Fibroblast of lung (primary cell): ENCODE measurements at regions not wholly inside any gene's neighbourhood (a gene's known extent, or its start where the extent isn't known, plus 50 kb on each side); places are given as distances from the start of the nearest gene placed in this dataset.

Experiments used
- DNase-seq, 2 donors: peaks; one replicate each; pipeline versions ENCODE4 v3.0.0 to v3.0.0-alpha.2; 2010; ENCODE audit warnings: low read depth in 2 of 2
- H2AFZ ChIP-seq: 2 replicates; pipeline ENCODE4 v1.5.1; 2012; ENCODE audit warnings: low read length, control low read depth, inconsistent platforms
- H3K27ac ChIP-seq: 2 replicates; pipeline ENCODE4 v1.5.1; 2011; ENCODE audit warnings: low read length, control low read depth; ENCODE audit not compliant: insufficient read depth
- H3K27me3 ChIP-seq: 2 replicates; pipeline ENCODE4 v1.5.1; 2011; ENCODE audit warnings: mild to moderate bottlenecking, low read length; ENCODE audit not compliant: control insufficient read depth, insufficient read depth
- H3K36me3 ChIP-seq: 2 replicates; pipeline ENCODE4 v1.5.1; 2011; ENCODE audit warnings: low read length; ENCODE audit not compliant: control insufficient read depth, insufficient read depth
- H3K4me1 ChIP-seq: 2 replicates; pipeline ENCODE4 v1.5.1; 2011; ENCODE audit warnings: low read length; ENCODE audit not compliant: control insufficient read depth, insufficient read depth; ENCODE audit errors: extremely low read depth
- H3K4me2 ChIP-seq: 2 replicates; pipeline ENCODE4 v1.5.1; 2011; ENCODE audit warnings: low read length, control low read depth; ENCODE audit not compliant: insufficient read depth; ENCODE audit errors: extremely low read depth
- H3K4me3 ChIP-seq, 4 experiments: fragments of 200-600 bp in 1 of 4; sonication (generic) in 1 of 4; replicated peaks in 1 of 4; 2 replicates each; pipeline ENCODE4 v1.5.1; 2011 to 2016; ENCODE audit warnings: low read length in 4 of 4, low read depth in 3 of 4, mild to moderate bottlenecking in 3 of 4, control low read depth in 2 of 4, inconsistent platforms in 1 of 4, mixed read lengths in 1 of 4; ENCODE audit not compliant: insufficient read depth in 1 of 4; ENCODE audit errors: control extremely low read depth in 1 of 4
- H3K79me2 ChIP-seq: 2 replicates; pipeline ENCODE4 v1.5.1; 2012; ENCODE audit warnings: mild to moderate bottlenecking, low read length, inconsistent platforms; ENCODE audit not compliant: control insufficient read depth, insufficient read depth
- H3K9ac ChIP-seq: 2 replicates; pipeline ENCODE4 v1.5.1; 2011; ENCODE audit warnings: mild to moderate bottlenecking, low read length, control low read depth; ENCODE audit not compliant: insufficient read depth
- H3K9me3 ChIP-seq: 2 replicates; pipeline ENCODE4 v1.5.1; 2012; ENCODE audit warnings: low read depth, low read length; ENCODE audit not compliant: control insufficient read depth, insufficient read depth
- H4K20me1 ChIP-seq: 2 replicates; pipeline ENCODE4 v1.5.1; 2011; ENCODE audit warnings: low read length; ENCODE audit not compliant: control insufficient read depth, insufficient read depth; ENCODE audit errors: extremely low read depth
- EZH2 ChIP-seq: IDR thresholded peaks from 2 replicates; pipeline ENCODE4 v1.5.1; 2012; ENCODE audit warnings: low read length, control low read depth, mild to moderate bottlenecking; ENCODE audit errors: missing control alignments
- TF ChIP-seq, protein P1 (sequence below), 2 donors: IDR thresholded peaks in 1 of 2; conservative IDR thresholded peaks in 1 of 2; 1 replicate in 1 of 2; 2 replicates in 1 of 2; pipeline ENCODE4 v1.5.1; 2011 to 2012; ENCODE audit warnings: low read length in 2 of 2, control low read depth in 1 of 2, inconsistent platforms in 1 of 2, low read depth in 1 of 2, mild to moderate bottlenecking in 1 of 2

DNA sequence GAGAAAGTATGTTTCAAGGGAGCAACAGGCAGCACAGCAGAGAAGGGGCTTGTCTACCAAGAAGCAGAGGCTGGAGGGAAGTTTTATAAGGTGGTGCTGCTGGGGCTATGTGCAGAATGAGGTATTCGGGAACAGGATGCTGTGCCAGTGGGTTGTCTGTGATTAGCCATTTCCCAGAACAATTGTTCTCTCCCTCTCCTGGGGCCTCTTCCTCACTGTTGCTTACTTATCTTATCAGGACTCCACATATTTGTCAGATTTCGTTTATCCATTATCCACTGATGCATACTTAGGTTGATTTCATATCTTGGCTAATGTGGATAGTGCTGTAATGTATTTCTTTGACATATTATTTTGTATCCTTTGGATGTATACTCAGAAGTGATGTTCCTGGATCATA is 195.1 kb upstream of the RTL1 start:
- Histone ChIP-seq H3K27ac (no peak overlapping the region), H4K20me1 (no peaks in the 10 kb centered on the region), H3K9ac (no peak overlapping the region), H3K9me3 (no peaks in the 10 kb centered on the region), H3K36me3 (no peaks in the 10 kb centered on the region), H3K4me1 (no peaks in the 10 kb centered on the region), H3K4me2 (no peak overlapping the region), H2AFZ (no peak overlapping the region), H3K4me3 (no peak overlapping the region), H3K27me3 (no peaks in the 10 kb centered on the region), H3K79me2 (no peaks in the 10 kb centered on the region)
- TF ChIP-seq, protein P1, sequence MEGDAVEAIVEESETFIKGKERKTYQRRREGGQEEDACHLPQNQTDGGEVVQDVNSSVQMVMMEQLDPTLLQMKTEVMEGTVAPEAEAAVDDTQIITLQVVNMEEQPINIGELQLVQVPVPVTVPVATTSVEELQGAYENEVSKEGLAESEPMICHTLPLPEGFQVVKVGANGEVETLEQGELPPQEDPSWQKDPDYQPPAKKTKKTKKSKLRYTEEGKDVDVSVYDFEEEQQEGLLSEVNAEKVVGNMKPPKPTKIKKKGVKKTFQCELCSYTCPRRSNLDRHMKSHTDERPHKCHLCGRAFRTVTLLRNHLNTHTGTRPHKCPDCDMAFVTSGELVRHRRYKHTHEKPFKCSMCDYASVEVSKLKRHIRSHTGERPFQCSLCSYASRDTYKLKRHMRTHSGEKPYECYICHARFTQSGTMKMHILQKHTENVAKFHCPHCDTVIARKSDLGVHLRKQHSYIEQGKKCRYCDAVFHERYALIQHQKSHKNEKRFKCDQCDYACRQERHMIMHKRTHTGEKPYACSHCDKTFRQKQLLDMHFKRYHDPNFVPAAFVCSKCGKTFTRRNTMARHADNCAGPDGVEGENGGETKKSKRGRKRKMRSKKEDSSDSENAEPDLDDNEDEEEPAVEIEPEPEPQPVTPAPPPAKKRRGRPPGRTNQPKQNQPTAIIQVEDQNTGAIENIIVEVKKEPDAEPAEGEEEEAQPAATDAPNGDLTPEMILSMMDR (conservative IDR thresholded peaks at IDR 0.05 in 1 of 2, IDR thresholded peaks at IDR 0.05 in 1 of 2; ENCODE audit: low read depth in 1 of 2, low read length in 2 of 2) = no peak
- no peak for TF ChIP-seq EZH2
- peak in 1 of 2 donors; percentile 67 for DNase-seq

DNA sequence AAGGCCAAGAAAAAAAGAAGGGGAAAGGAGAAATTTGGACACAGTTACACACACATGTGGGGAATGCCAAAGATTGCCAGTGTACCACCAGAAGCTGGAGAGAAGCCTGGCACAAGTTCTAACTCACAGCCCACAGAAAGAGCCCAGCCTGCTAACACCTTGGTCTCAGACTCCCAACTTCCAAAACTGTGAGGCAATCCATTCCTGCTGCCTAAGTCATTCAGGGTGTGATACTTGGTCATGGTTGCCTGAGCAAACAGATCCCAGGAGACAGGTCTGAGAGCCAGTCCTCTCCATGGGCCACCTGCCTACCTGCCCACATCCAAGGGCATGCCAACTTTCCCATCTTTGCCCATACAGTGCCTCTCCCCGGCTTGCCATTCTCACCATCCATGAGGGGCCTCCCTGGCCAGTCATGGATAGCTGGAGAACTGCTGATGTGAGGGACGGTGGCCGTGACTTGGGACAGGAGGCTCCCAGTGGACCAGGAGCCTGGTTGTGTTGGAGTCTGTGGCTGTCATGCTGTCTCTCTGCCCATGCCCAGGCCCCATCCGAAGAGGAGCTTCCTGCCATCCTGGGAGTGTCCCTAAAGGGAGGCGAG is 198.0 kb upstream of the RTL1 start:
- no peak for TF ChIP-seq EZH2
- TF ChIP-seq, protein P1 (conservative IDR thresholded peaks at IDR 0.05 in 1 of 2, IDR thresholded peaks at IDR 0.05 in 1 of 2; ENCODE audit: low read depth in 1 of 2, low read length in 2 of 2) = no peak
- Histone ChIP-seq H3K79me2 (no peaks in the 10 kb centered on the region), H3K9me3 (no peaks in the 10 kb centered on the region), H3K4me3 (no peak overlapping the region), H3K4me1 (no peaks in the 10 kb centered on the region), H3K4me2 (no peak overlapping the region), H3K9ac (no peak overlapping the region), H3K36me3 (no peaks in the 10 kb centered on the region), H3K27ac (no peak overlapping the region), H3K27me3 (no peaks in the 10 kb centered on the region), H4K20me1 (no peaks in the 10 kb centered on the region), H2AFZ (no peak overlapping the region)
- DNase-seq = peak in 1 of 2 donors; percentile 71

DNA sequence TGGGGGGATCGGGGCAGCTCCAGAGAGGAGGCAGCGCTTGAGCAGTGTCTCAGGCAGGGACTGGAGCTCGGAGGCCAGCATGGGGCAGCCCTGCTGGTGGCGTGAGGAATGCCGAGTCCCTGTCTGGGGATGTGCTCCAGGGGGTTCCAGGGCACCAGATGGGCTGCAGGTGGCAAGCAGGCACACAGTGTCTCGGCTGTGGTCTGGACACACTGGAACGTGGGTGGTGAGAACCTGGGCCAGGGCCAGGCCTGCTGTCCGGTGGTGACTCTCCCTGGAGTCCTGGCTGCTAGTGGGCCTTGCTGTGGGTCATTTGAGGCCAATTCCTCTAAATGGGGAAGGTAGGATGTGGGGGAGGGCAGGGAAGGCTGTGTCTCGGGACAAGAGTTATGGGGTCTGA is 199.4 kb upstream of the RTL1 start:
- no peak for TF ChIP-seq EZH2
- TF ChIP-seq, protein P1 (conservative IDR thresholded peaks at IDR 0.05 in 1 of 2, IDR thresholded peaks at IDR 0.05 in 1 of 2; ENCODE audit: low read depth in 1 of 2, low read length in 2 of 2) = no peak
- peak in 1 of 2 donors; percentile 36 for DNase-seq
- Histone ChIP-seq H4K20me1 (no peaks in the 10 kb centered on the region), H3K4me1 (no peaks in the 10 kb centered on the region), H3K79me2 (no peaks in the 10 kb centered on the region), H3K4me2 (no peak overlapping the region), H3K27me3 (no peaks in the 10 kb centered on the region), H3K9me3 (no peaks in the 10 kb centered on the region), H2AFZ (no peak overlapping the region), H3K27ac (no peak overlapping the region), H3K9ac (no peak overlapping the region), H3K36me3 (no peaks in the 10 kb centered on the region), H3K4me3 (no peak overlapping the region)
